Stomach (tissue), 4 donors: ENCODE measurements at regions not wholly inside any gene's neighbourhood (a gene's known extent, or its start where the extent isn't known, plus 50 kb on each side); places are given as distances from the start of the nearest gene placed in this dataset.

ENCODE experiments used
- CTCF ChIP-seq, 7 experiments: fragments of 450-650 bp in 4 of 7; fragments of 200-600 bp in 3 of 7; sonication (generic) in 3 of 7; IDR thresholded peaks; one replicate each; pipeline ENCODE4 v1.5.1; 2016 to 2019; ENCODE audit warnings: antibody characterized with exemption in 7 of 7, control low read depth in 2 of 7, mild to moderate bottlenecking in 1 of 7
- EP300 ChIP-seq: sonication (generic); formaldehyde crosslinking; IDR thresholded peaks from one replicate; pipeline ENCODE4 v1.6.1; 2017; ENCODE audit warnings: antibody characterized with exemption
- POLR2A ChIP-seq, 4 donors: fragments of 450-650 bp; IDR thresholded peaks; one replicate each; pipeline ENCODE4 v1.6.1; 2016; ENCODE audit warnings: antibody characterized with exemption in 4 of 4, control low read depth in 2 of 4, mild to moderate bottlenecking in 1 of 4, moderate library complexity in 1 of 4
- POLR2AphosphoS5 ChIP-seq, 3 donors: sonication (generic); formaldehyde crosslinking; IDR thresholded peaks; one replicate each; pipeline ENCODE4 v1.6.1; 2016; ENCODE audit warnings: antibody characterized with exemption in 3 of 3

GRCh38 chr18:34321066-34321465 lies 96.4 kb upstream of the NOL4 start:
- no peak for TF ChIP-seq CTCF (IDR thresholded peaks at IDR 0.05)
- no peak for TF ChIP-seq POLR2A (IDR thresholded peaks at IDR 0.05)
- no peak for TF ChIP-seq POLR2AphosphoS5 (IDR thresholded peaks at IDR 0.05)
- TF ChIP-seq EP300, result no peak
